ENCODE measurements at regions not wholly inside any gene's neighbourhood (a gene's known extent, or its start where the extent isn't known, plus 50 kb on each side); places are given as distances from the start of the nearest gene placed in this dataset.
A peak's percentile ranks its signal among the peaks of the same experiment; 100 is the strongest.

- no peak for DNase-seq
- WGBS (ENCODE audit: insufficient coverage): no CpG with 5 or more reads among the region's 2 CpGs
- Histone ChIP-seq H3K9me3 (replicated peaks; ENCODE audit: control insufficient read depth, low read depth, low read length) (peaks cover 5% of the 10 kb centered on the region), H3K27me3 (ENCODE audit: control insufficient read depth, insufficient read depth, low read length) (no peaks in the 10 kb centered on the region), H3K4me1 (ENCODE audit: control insufficient read depth, insufficient read depth, low read length) (no peaks in the 10 kb centered on the region), H3K36me3 (ENCODE audit: control insufficient read depth, insufficient read depth, low read length) (no peaks in the 10 kb centered on the region), H3K27ac (ENCODE audit: low read length) (no peak overlapping the region), H3K4me3 (ENCODE audit: low read length) (no peak overlapping the region)
Measured at GRCh38 chr20:7617797-7618196, 322.5 kb downstream of the HAO1 start.

- WGBS (ENCODE audit: insufficient coverage): 93% methylated on average over 24 of the region's 28 CpGs
- no peak for DNase-seq
- H3K9me3 ChIP-seq (replicated peaks; ENCODE audit: control insufficient read depth, low read depth, low read length): peaks cover 6% of the 10 kb centered on the region
Measured at GRCh38 chr20:7622399-7622961, 317.8 kb downstream of the HAO1 start.

GRCh38 chr20:7624886-7625285 lies 315.4 kb downstream of the HAO1 start:
- H3K4me3 ChIP-seq (ENCODE audit: low read length): no peak overlapping the region
- no peak for DNase-seq
- no peak overlapping the region for H3K27ac ChIP-seq (ENCODE audit: low read length)
- no CpG with 5 or more reads among the region's 5 CpGs for WGBS (ENCODE audit: insufficient coverage)
- no peaks in the 10 kb centered on the region for H3K4me1 ChIP-seq (ENCODE audit: control insufficient read depth, insufficient read depth, low read length)
- peaks cover 6% of the 10 kb centered on the region for H3K9me3 ChIP-seq (replicated peaks; ENCODE audit: control insufficient read depth, low read depth, low read length)
- H3K27me3 ChIP-seq (ENCODE audit: control insufficient read depth, insufficient read depth, low read length): no peaks in the 10 kb centered on the region
- no peaks in the 10 kb centered on the region for H3K36me3 ChIP-seq (ENCODE audit: control insufficient read depth, insufficient read depth, low read length)

More at GRCh38 chr20:7622399-7622961, 317.8 kb downstream of the HAO1 start:
- Histone ChIP-seq H3K27ac (ENCODE audit: low read length) (no peak overlapping the region), H3K36me3 (ENCODE audit: control insufficient read depth, insufficient read depth, low read length) (no peaks in the 10 kb centered on the region), H3K4me1 (ENCODE audit: control insufficient read depth, insufficient read depth, low read length) (no peaks in the 10 kb centered on the region), H3K4me3 (ENCODE audit: low read length) (no peak overlapping the region), H3K27me3 (ENCODE audit: control insufficient read depth, insufficient read depth, low read length) (no peaks in the 10 kb centered on the region)

GRCh38 chr20:7627734-7628663 lies 312.3 kb downstream of the HAO1 start:
- H3K27ac ChIP-seq (ENCODE audit: low read length): peak overlapping the region; percentile 42
- peak; percentile 62 for DNase-seq
- 75% methylated on average over 1 of the region's 5 CpGs for WGBS (ENCODE audit: insufficient coverage)
- no peaks in the 10 kb centered on the region for H3K4me1 ChIP-seq (ENCODE audit: control insufficient read depth, insufficient read depth, low read length)
- H3K27me3 ChIP-seq (ENCODE audit: control insufficient read depth, insufficient read depth, low read length): no peaks in the 10 kb centered on the region
- no peak overlapping the region for H3K4me3 ChIP-seq (ENCODE audit: low read length)
- H3K9me3 ChIP-seq (replicated peaks; ENCODE audit: control insufficient read depth, low read depth, low read length): no peaks in the 10 kb centered on the region
- H3K36me3 ChIP-seq (ENCODE audit: control insufficient read depth, insufficient read depth, low read length): no peaks in the 10 kb centered on the region

DNA sequence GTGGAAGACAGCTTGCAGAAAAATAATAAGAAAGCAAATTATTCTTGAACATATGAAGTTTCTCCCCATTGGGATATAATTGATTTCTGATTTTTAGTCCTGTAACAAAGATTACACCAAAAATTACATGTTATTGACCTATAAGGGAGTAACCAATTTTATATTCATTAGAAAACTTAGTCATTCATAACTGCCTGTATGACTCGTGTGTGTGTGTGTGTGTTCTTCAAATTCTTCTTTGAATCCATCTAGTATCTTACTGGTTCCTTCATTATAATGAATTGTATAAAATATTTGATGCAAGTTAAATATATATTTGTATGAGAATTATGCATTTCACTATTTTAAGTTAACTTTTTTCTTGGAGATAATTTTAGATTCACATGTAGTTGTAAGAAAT lies 310.4 kb downstream of the HAO1 start:
- Histone ChIP-seq H3K27me3 (ENCODE audit: control insufficient read depth, insufficient read depth, low read length) (no peaks in the 10 kb centered on the region), H3K36me3 (ENCODE audit: control insufficient read depth, insufficient read depth, low read length) (no peaks in the 10 kb centered on the region), H3K9me3 (replicated peaks; ENCODE audit: control insufficient read depth, low read depth, low read length) (no peaks in the 10 kb centered on the region), H3K4me3 (ENCODE audit: low read length) (no peak overlapping the region), H3K4me1 (ENCODE audit: control insufficient read depth, insufficient read depth, low read length) (no peaks in the 10 kb centered on the region), H3K27ac (ENCODE audit: low read length) (no peak overlapping the region)
- no peak for DNase-seq
- WGBS (ENCODE audit: insufficient coverage): no CpG with 5 or more reads among the region's 1 CpG

DNA sequence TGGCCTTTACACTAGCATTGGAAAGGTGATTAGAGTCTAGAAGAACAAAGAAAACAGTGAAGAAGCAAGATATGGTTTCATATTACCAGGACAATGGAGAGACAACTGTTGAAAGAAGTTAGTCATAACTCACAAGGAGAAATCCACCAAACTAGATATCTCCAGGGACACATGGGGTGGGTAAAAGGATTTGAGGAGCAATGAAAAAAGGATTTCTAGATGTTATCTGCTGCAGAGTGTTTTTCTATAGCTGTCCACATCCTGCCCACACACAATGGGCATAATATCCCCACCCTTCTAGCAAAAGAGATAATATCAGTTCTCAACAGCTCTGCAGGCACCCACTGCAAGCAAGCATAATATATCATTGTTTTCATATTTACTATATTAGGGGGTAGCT lies 303.1 kb downstream of the HAO1 start:
- Histone ChIP-seq H3K27ac (ENCODE audit: low read length) (no peak overlapping the region), H3K4me1 (ENCODE audit: control insufficient read depth, insufficient read depth, low read length) (no peaks in the 10 kb centered on the region), H3K27me3 (ENCODE audit: control insufficient read depth, insufficient read depth, low read length) (no peaks in the 10 kb centered on the region), H3K9me3 (replicated peaks; ENCODE audit: control insufficient read depth, low read depth, low read length) (no peaks in the 10 kb centered on the region), H3K4me3 (ENCODE audit: low read length) (no peak overlapping the region), H3K36me3 (ENCODE audit: control insufficient read depth, insufficient read depth, low read length) (no peaks in the 10 kb centered on the region)
- no peak for DNase-seq

DNA sequence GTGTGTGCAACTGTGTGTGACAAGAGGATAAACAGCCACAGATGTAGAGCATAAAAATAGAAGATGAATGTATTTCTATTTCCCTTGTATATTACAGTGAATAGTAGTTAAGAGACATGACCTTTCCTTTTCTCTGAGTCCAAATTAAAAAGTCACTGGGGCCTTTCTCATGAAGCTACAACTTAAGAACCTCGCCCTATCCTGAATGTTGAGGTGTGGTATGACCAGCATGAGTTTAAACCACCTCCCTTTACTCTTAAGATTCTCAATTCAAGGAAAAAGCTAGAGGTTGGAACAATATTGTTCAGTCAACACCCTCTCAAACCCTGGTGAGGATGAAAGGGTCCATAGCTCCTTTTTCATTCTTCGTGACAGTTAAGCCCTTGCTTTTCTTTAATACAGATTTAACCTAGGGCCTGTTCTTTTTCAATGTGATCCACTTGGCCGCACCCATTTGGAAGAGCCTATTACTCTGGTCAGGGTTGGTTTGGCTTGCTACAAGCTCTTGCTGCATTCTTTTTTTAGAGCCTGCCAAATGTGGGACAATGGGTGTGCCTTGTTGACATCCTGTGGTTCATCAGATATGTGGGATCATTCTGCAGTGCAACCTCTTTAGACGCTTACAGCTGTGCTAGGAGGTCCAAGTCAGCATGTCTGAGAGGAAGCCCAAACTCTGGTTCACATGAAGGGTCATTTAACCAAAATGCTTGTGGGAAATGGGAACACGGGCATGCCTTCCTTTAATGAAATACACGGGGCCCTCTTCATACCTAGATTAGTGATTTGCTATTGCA lies 290.0 kb downstream of the HAO1 start:
- no peak overlapping the region for H3K27ac ChIP-seq (ENCODE audit: low read length)
- no peaks in the 10 kb centered on the region for H3K27me3 ChIP-seq (ENCODE audit: control insufficient read depth, insufficient read depth, low read length)
- peaks cover 13% of the 10 kb centered on the region for H3K9me3 ChIP-seq (replicated peaks; ENCODE audit: control insufficient read depth, low read depth, low read length)
- 90% methylated on average over 2 of the region's 6 CpGs for WGBS (ENCODE audit: insufficient coverage)
- no peaks in the 10 kb centered on the region for H3K36me3 ChIP-seq (ENCODE audit: control insufficient read depth, insufficient read depth, low read length)
- no peaks in the 10 kb centered on the region for H3K4me1 ChIP-seq (ENCODE audit: control insufficient read depth, insufficient read depth, low read length)
- no peak overlapping the region for H3K4me3 ChIP-seq (ENCODE audit: low read length)
- DNase-seq: no peak

DNA sequence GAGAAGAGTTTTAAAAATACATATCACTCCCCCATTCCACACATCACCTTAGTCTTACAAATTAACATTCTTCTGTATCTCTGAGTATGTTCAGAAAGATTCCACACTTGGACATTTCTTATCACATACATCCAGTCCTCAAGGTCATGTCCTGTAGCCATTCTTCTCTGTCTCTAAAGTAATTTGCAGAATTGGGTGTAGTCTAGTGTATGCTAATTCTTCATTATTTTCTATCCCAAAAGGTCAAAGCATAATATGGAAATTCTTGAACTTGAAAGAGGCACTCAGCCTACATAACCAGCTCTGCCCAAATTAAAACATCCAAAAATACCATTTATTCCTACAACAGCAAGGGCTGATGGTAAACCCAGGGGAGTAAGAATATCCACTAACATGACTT lies 286.0 kb downstream of the HAO1 start:
- H3K27ac ChIP-seq (ENCODE audit: low read length): no peak overlapping the region
- no peaks in the 10 kb centered on the region for H3K4me1 ChIP-seq (ENCODE audit: control insufficient read depth, insufficient read depth, low read length)

GRCh38 chr20:7656687-7657467 lies 283.4 kb downstream of the HAO1 start:
- no peak overlapping the region for H3K27ac ChIP-seq (ENCODE audit: low read length)
- no peaks in the 10 kb centered on the region for H3K4me1 ChIP-seq (ENCODE audit: control insufficient read depth, insufficient read depth, low read length)
- H3K9me3 ChIP-seq (replicated peaks; ENCODE audit: control insufficient read depth, low read depth, low read length): no peaks in the 10 kb centered on the region
- DNase-seq: no peak
- no peaks in the 10 kb centered on the region for H3K27me3 ChIP-seq (ENCODE audit: control insufficient read depth, insufficient read depth, low read length)
- no peak overlapping the region for H3K4me3 ChIP-seq (ENCODE audit: low read length)
- no peaks in the 10 kb centered on the region for H3K36me3 ChIP-seq (ENCODE audit: control insufficient read depth, insufficient read depth, low read length)
- 20% methylated on average over 1 of the region's 4 CpGs for WGBS (ENCODE audit: insufficient coverage)

More for the DNA sequence above, 286.0 kb downstream of the HAO1 start:
- Histone ChIP-seq H3K9me3 (replicated peaks; ENCODE audit: control insufficient read depth, low read depth, low read length) (no peaks in the 10 kb centered on the region), H3K27me3 (ENCODE audit: control insufficient read depth, insufficient read depth, low read length) (no peaks in the 10 kb centered on the region), H3K36me3 (ENCODE audit: control insufficient read depth, insufficient read depth, low read length) (no peaks in the 10 kb centered on the region), H3K4me3 (ENCODE audit: low read length) (no peak overlapping the region)
- no peak for DNase-seq
